HG02885 (cell line): ENCODE measurements at regions not wholly inside any gene's neighbourhood (a gene's known extent, or its start where the extent isn't known, plus 50 kb on each side); places are given as distances from the start of the nearest gene placed in this dataset.
"Not testable (repeated sequence)": the region's sequence is repeated elsewhere in the genome, so short reads cannot be mapped to it uniquely, and the experiment has no call there.

Experiments
- ATAC-seq: cut with Tn5 transposase; IDR thresholded peaks from one replicate; pipeline ENCODE4 v1.9.1; 2021; ENCODE audit warnings: mild to moderate bottlenecking; ENCODE audit not compliant: unreplicated experiment, poor library complexity

DNA sequence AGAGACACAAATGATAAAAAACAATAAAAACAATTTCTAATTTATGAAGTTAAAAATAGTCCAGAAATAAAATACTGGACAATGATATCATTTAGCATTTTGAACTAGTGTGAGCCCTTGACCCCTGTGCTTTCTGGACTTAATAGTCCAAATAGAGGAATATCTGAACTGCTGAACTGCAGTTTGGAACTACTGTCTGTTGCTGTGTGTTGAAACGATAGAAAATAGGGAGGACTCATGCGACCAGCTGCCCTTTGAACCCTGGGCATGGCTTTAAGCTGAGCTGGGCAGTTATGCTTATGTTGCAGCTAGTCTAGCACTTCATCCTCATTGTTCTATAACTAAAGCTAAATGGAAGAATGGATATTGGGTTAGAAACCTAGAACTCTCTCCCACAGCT, 99.5 kb downstream of the FMR1NB start:
- no peak for ATAC-seq

- no peak for ATAC-seq
These were observed 103.5 kb downstream of the FMR1NB start for GRCh38 chrX:148084611-148085010.

DNA sequence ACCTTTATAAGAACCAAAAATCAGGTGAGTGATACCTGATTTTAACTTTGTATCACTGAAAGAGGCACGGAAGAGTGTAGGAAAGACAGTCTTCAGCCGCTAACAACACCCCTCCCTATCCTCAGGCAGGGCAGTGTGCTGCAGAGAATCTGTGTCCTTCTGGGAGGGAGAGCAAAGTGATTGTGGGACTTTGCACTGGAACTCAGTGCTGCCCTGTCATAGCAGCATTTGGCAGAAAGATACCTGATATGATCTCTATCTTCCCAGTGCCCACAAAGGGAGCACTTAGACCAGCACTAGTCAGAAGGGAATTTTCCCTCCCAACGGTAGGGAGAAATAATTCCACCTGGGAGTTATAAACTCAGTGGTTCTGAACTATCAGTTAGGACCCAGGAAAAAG, 139.0 kb downstream of the FMR1NB start:
- ATAC-seq = no peak

GRCh38 chrX:148120999-148121623, 140.0 kb downstream of the FMR1NB start:
- no peak for ATAC-seq

DNA sequence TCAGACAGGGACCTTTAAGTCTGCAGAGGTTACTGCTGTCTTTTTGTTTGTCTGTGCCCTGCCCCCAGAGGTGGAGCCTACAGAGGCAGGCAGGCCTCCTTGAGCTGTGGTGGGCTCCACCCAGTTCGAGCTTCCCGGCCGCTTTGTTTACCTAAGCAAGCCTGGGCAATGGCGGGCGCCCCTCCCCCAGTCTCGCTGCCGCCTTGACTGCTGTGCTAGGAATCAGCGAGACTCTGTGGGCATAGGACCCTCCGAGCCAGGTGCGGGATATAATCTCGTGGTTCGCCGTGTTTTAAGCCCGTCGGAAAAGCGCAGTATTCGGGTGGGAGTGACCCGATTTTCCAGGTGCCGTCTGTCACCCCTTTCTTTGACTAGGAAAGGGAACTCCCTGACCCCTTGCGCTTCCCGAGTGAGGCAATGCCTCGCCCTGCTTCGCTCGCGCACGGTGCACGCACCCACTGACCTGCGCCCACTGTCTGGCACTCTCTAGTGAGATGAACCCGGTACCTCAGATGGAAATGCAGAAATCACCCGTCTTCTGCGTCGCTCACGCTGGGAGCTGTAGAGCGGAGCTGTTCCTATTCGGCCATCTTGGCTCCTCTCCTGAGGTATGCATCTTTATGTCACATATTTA, 147.9 kb downstream of the FMR1NB start:
- ATAC-seq = not testable (repeated sequence)

DNA sequence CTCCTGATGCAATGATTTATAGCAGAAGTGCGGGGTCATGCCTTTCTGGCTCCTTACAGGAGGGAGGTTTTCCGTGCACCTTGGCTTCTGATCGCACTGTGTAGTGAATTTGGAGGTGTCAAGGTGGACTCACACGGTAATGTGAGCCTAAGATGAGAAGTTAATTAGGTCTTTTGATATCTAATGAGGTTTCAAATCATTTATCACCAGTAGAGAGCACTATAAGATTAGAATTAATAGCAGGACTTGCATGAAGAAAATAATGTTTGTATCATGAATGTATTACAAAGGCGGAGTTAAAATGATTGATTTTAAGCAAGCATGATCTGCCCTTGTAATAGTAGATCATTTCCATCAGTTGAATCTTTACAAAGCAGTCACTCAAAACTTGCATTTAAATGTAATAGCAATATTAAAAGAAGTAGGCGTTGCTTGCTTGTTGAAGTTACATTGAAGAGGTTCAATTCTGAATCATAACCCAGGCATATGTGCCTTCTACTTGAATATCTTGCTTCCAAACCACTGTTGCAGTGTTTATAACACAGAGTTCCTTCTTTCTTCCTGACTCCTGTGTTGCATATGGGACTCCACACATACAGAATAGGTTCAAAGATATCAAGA, 152.1 kb downstream of the FMR1NB start:
- ATAC-seq = no peak

DNA sequence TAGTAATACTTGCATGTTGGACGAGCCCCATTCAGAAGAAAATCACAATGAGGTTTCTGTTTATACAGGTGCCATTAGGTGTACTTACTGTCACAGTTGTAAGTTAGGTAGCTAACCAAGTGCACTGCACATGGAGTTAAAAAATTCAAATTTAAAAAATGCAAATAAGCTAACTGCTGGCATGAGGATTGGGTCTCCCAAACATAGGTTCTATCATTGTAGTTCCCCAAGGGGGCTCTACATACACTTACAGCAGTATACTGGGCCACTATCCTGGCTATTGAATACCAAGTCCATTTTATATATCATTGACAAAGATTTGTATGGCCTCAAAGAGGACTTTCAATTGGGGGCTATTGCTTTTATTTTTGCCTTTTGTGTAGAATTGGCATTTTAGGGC, 153.4 kb downstream of the FMR1NB start:
- no peak for ATAC-seq

DNA sequence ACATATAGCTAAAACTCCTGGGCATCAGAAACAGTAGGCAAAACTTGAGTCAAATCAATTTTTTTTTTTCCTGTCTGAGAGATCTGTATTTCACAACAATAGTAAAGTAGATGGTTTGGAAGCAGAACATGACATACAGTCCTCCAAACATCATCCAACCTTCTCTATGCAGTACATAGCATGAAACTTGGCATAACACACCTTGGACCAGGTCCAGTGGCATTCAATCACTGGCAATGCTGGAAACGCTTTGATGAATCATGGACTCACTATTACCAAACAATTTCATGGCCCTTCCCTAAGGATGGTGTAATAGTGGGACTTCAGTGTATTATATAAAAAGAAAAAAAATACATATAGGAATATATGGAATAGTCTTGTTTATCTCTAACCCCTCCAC, 154.6 kb downstream of the FMR1NB start:
- no peak for ATAC-seq

- no peak for ATAC-seq
These were observed 165.0 kb downstream of the FMR1NB start for GRCh38 chrX:148146121-148146520.

GRCh38 chrX:148156986-148157385, 175.8 kb downstream of the FMR1NB start:
- ATAC-seq = no peak

DNA sequence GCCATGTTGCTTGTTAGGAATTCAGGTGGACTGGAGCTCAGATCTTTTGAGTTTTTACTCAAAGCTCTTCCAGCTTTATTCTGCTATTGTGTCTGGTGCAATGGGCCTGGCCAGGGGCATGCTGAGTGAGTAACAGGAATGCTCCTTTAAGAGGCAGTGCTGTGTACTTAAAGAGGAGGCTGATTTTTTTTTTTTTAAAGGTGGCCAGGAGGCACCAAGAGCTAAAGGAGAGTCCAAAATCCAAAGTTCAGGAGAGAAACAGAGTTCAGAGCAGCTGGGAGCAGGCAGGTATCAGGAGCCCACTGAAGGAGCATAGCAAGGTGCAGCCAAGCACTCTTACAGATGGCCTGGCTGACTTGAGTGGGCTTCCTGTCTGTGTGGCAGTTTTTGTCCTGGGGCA, 178.7 kb downstream of the FMR1NB start:
- no peak for ATAC-seq

DNA sequence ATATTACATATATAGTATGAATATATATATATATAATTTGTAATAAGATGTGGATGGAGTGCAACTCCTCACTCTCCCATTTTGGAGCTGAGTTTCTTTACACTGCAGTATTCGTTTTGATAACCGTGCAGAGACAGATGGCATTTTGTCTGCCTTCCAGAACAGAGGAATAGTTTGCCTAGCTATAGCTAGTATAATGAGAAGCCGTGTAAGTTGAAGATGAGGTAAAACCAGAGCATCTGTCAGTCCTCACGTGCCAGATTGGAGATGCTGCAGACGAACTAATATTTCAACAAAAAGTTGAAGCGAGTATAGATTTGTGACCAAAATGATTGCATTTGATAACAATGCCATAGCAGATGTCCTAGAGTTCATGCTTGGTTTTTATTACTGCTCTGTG, 180.6 kb downstream of the FMR1NB start:
- ATAC-seq = no peak

DNA sequence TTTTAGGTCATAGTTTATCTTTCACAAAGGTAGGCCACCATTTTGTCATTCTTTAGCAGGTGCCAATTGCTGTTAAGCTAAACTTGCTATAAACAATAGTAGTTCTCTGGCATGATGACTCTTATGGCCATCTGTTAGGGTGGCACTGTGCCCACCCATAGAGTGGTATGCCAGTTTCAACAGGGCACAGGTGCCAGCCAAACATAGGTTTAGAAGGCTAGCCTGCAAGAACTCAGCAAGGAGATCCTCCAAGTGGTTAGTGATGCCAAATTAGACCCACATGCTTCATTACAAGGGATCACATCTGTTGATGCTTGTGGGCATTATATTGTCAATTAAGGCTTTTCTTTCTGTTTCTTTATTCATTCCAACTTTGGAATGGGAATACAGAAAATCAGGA, 204.5 kb downstream of the FMR1NB start:
- ATAC-seq = no peak

DNA sequence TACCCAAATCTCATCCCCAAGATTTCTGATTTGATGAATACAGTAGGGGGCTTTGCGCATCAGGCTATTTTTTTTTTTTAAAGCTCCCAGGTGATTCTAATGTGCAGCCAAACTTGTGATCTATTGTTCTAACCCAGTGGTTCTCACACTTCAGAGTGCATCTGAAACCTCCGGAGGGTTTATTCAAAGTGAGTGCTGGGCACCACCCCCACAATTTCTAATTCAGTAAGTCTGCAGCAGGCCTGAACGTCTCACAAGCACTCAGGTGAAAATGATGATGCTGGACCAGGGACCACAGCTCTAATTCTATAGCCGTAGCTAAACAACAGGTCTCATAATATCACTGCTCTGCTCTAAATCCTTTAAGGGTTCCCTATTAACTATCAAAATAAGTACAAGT, 211.4 kb downstream of the FMR1NB start:
- ATAC-seq = no peak

DNA sequence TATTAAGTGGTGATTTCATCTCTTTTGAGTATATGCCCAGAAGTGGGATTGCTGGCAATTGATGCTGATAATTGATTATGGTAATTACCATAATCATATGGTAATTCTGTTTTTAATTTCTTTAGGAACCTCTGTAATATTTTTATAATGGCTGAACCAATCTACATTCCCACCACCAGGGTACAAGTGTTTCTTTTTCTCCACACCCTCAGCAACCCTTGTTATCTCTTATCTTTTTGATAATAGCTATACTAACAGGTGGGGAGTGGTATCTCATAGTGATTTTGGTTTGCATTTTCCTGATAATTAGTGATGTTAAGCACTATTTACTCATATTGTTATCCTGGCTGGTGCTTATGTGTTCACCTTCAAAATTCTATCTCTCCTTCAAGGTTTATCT, 212.6 kb downstream of the FMR1NB start:
- no peak for ATAC-seq

DNA sequence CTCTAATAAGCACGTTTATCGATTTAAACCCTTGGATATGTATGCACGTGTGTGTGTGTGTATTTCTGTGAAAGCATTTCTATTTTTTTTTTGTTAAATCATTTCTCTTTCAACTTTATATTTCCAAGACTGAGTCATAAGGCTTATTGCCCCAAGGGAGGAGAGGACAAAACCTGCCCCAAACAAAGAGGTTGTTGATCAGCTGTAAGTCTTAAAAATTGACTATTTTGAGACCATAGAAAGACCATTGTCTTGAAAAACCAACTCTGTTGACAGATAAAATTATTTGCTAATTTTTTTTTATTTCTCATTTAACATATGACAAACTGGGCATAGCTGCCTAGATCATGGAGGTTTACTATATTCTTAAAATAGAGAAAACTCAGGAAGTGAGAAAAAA, 222.4 kb downstream of the FMR1NB start:
- no peak for ATAC-seq

GRCh38 chrX:148204195-148204594, 223.1 kb downstream of the FMR1NB start:
- no peak for ATAC-seq

DNA sequence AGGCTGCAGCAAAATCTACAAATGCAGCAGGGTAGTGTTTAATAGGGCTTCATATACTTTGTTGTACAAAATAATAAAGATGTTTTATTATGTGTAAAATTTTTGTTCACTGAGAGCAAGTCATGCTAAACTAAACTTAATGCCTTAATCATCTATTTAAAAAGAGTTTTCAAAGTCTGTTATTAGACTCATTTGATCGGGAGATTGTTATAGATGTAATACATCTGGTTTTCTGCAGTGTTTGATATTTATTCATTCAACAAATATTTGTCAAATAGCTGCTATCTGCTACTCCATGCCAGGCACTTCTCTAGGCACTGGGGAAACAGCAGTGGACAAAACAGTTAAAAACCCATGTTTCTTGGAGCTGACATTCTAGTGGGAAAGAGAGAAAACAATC, 233.6 kb downstream of the FMR1NB start:
- no peak for ATAC-seq

DNA sequence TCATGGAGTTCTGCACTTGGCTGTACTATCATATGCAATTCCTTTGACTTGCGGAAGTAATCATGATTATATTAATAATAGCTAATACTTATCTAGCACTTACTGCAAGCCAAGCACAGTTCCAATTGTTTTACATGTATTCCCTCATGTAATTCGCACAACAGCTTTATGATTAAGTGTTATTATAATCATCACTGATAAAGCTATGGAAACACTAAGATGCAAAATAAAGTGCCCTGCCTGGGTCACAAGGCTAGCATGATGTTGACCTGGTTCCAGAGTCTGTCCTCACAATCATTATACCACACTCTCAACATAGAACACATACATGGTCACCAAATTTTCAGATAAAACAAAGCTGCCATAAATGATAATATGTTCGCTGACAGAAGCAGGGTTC, 234.6 kb downstream of the FMR1NB start:
- ATAC-seq = no peak

- no peak for ATAC-seq
These were observed 242.2 kb downstream of the FMR1NB start for GRCh38 chrX:148223361-148223760.

GRCh38 chrX:148228521-148228920, 247.4 kb downstream of the FMR1NB start:
- no peak for ATAC-seq

- ATAC-seq = no peak
These were observed 248.7 kb downstream of the FMR1NB start for GRCh38 chrX:148229801-148230303.
